GM18511 (cell line): ENCODE measurements at regions not wholly inside any gene's neighbourhood (a gene's known extent, or its start where the extent isn't known, plus 50 kb on each side); places are given as distances from the start of the nearest gene placed in this dataset.

Source experiments
- ATAC-seq: cut with Tn5 transposase; IDR thresholded peaks from one replicate; pipeline ENCODE4 v1.9.1; 2021; ENCODE audit warnings: mild to moderate bottlenecking, moderate library complexity; ENCODE audit not compliant: unreplicated experiment

DNA sequence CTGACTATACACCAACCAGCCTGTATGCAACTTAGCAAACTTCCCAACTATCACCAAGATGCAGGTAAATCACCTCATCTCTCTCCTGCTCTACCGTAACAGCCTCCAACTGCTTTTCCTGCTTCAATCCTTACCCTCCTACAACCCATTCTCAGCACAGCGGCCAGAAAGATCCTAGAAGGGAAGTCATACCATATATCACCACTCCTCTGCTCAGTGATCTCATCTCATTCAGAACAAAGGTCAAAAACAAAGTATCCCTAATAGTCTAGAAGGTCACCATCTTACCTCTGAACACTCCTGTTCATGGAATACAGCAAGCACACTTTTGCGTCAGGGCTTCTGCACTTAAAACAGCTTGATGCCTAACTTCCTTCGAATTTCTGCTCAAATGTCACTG, 62.2 kb upstream of the RNF38 start:
- ATAC-seq = no peak

DNA sequence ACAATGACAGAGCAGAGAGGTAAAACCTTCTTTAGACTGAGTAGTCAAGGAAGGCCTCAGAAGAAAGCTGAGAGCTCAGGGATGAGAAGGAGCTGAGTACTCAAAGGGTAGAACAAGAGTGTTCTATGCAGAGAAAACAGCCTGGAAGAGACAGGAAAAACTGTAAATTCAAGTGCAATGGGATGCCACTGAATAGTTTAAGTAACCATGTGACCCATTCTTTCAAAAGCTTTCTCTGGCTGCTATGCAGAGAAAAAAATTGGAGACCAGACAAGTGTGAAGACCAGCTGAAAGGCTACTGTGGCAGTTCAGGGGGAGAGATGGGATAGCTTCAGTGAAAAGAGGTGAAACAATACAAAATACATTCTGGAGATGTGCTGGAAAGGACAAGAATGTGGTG, 61.3 kb upstream of the RNF38 start:
- no peak for ATAC-seq

DNA sequence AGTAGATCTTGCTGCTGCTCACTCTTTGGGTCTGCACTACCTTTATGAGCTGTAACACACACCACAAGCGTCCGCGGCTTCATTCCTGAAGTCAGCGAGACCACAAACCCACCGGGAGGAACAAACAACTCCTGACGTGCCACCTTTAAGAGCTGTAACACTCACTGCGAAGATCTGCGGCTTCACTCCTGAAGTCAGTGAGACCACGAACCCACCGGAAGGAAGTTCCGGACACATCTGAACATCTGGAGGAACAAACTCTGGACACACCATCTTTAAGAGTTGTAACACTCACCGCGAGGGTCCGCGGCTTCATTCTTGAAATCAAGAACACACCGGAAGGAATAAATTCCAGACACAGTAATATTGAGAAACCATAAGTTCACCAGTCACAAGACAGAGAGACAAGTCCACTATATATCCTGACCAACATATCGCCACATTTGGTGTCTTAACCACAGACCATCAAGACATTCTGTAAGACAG, 58.4 kb upstream of the RNF38 start:
- peak; percentile 83 for ATAC-seq

DNA sequence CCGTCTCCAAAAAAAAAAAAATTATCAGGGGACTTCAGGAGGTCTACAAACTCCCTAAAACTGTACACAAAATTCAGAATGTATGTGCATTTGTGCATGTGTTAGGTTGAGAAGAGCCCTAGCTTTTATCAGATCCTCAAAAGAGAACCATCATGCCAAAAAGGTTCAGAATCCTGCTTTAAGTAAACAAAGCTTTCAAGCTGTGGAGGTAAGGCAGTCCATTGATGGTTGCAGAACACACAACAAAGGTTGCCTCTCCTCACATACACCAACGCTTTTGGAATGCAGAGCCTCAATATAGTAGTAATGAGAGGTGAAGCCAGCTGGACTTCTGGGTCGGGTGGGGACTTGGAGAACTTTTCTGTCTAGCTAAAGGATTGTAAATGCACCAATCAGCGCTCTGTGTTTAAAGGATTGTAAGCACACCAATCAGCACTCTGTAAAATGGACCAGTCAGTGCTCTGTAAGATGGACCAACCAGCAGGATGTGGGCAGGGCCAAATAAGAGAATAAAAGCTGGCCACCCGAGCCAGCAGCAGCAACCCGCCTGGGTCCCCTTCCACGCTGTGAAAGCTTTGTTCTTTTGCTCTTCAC, 57.9 kb upstream of the RNF38 start:
- ATAC-seq = no peak

DNA sequence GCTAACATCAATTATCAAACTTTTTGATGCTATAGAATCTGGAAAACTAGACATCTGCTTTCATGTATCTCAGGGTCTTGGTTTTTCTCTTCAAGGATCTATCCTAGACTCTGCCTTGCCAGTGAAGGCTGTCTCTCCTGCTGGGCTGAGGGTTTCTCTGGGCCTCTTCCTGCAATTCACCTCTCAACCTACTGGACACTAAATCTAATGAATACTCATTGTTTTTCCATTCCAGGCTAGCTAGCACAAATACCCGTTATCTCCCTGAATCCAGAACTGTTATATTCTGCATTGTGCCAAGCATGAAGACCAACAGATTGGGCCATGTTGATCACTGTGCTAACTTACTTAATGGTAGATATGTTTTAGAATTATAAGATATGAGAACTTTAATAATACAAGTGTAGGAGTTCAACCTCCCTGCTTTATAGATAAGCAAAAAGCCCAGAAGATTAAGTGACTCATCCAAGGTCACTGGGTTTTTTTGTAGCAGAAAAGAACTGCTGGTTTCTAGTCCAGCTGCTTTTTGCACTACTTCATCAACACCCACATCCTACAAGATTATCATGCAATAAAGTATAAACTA, 56.5 kb upstream of the RNF38 start:
- no peak for ATAC-seq

DNA sequence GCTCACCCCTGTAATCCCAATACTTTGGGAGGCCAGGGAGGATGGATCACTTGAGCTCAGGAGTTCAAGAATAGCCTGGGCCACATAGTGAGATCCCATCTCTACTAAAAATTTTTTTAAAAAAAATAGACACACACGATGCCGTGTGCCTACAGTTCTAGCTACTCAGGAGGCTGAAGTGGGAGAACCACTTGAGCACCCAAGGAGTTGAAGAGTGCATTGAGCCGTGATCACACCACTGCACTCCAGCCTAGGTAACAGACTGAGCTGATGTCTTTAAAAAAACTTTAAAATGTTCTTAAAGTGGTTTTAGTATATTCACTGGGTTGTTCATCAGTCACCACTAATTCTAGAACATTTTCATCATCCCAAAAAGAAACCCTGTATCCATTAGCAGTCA, 51.9 kb upstream of the RNF38 start:
- no peak for ATAC-seq

DNA sequence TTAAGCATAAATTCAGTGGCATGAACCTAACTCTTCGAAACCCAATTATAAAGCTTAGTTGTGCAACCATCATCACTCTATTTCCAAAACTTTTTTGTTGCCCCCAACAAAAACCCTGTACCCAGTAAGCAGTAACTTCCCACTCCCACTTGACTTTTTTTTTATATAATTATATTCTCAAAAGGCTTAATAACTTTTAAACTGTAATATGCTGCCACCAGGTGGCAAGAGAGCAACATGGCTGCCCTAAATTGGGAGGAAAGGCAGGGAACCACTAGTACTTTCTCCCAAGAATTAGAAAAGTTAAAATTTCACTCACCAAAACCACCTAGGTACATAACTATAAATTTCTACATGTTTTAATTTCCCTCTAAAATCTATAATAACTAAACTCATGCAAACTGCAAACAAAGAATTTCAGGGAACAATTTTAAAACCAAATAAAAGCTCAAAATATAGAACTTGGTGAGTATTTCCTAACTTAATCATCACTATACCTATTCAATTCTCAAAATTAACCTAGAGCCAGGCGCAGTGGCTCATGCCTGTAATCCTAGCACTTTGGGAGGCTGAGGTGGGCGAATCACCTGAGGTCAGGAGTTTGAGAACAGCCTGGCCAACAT, 50.2 kb upstream of the RNF38 start:
- no peak for ATAC-seq
